Umbilical cord (tissue), 1 donor: ENCODE measurements at regions not wholly inside any gene's neighbourhood (a gene's known extent, or its start where the extent isn't known, plus 50 kb on each side); places are given as distances from the start of the nearest gene placed in this dataset.
A peak's percentile ranks its signal among the peaks of the same experiment; 100 is the strongest.
"Not testable (repeated sequence)": the region's sequence is repeated elsewhere in the genome, so short reads cannot be mapped to it uniquely, and the experiment has no call there.

Experiments used
- DNase-seq: peaks from one replicate; pipeline ENCODE4 v3.0.0-alpha.2; 2015; ENCODE audit warnings: low spot score

GRCh38 chr4:137740141-137740540 lies 207.8 kb upstream of the PCDH18 start:
- DNase-seq: peak; percentile 35

- no peak for DNase-seq
Observed at GRCh38 chr4:137739391-137739790, 207.1 kb upstream of the PCDH18 start.

- no peak for DNase-seq
Observed at GRCh38 chr4:137738375-137738990, 206.2 kb upstream of the PCDH18 start.

GRCh38 chr4:137735561-137736104 lies 203.3 kb upstream of the PCDH18 start:
- DNase-seq: no peak

GRCh38 chr4:137733174-137734141 lies 201.2 kb upstream of the PCDH18 start:
- not testable (repeated sequence) for DNase-seq

- no peak for DNase-seq
Observed at GRCh38 chr4:137722910-137723309, 190.6 kb upstream of the PCDH18 start.

- DNase-seq: no peak
Observed at GRCh38 chr4:137711502-137711901, 179.2 kb upstream of the PCDH18 start.

- DNase-seq: no peak
Observed at GRCh38 chr4:137707626-137708025, 175.3 kb upstream of the PCDH18 start.

GRCh38 chr4:137707102-137707620 lies 174.9 kb upstream of the PCDH18 start:
- no peak for DNase-seq

GRCh38 chr4:137705171-137705783 lies 173.0 kb upstream of the PCDH18 start:
- DNase-seq: peak; percentile 98

GRCh38 chr4:137703195-137703594 lies 170.9 kb upstream of the PCDH18 start:
- peak; percentile 44 for DNase-seq

GRCh38 chr4:137702512-137702911 lies 170.2 kb upstream of the PCDH18 start:
- no peak for DNase-seq

- no peak for DNase-seq
Observed at GRCh38 chr4:137701401-137701800, 169.1 kb upstream of the PCDH18 start.

- no peak for DNase-seq
Observed at GRCh38 chr4:137700751-137701150, 168.5 kb upstream of the PCDH18 start.

- DNase-seq: no peak
Observed at GRCh38 chr4:137700072-137700471, 167.8 kb upstream of the PCDH18 start.

- DNase-seq: no peak
Observed at GRCh38 chr4:137694138-137694537, 161.8 kb upstream of the PCDH18 start.

GRCh38 chr4:137693641-137694040 lies 161.3 kb upstream of the PCDH18 start:
- DNase-seq: peak; percentile 37

- DNase-seq: no peak
Observed at GRCh38 chr4:137692205-137692604, 159.9 kb upstream of the PCDH18 start.

GRCh38 chr4:137688651-137689050 lies 156.4 kb upstream of the PCDH18 start:
- peak; percentile 21 for DNase-seq

- peak; percentile 56 for DNase-seq
Observed at GRCh38 chr4:137685357-137685756, 153.1 kb upstream of the PCDH18 start.

- no peak for DNase-seq
Observed at GRCh38 chr4:137681081-137681480, 148.8 kb upstream of the PCDH18 start.

- no peak for DNase-seq
Observed at GRCh38 chr4:137678796-137679195, 146.5 kb upstream of the PCDH18 start.
